Natural killer cell treated with Interleukin-12 subunit alpha and Interleukin-12 subunit beta and Interleukin-15 and Interleukin-18, amount 100 ng/mL, for 72 hours (primary cell): ENCODE measurements at regions not wholly inside any gene's neighbourhood (a gene's known extent, or its start where the extent isn't known, plus 50 kb on each side); places are given as distances from the start of the nearest gene placed in this dataset.
A peak's percentile ranks its signal among the peaks of the same experiment; 100 is the strongest.
"Not testable (repeated sequence)": the region's sequence is repeated elsewhere in the genome, so short reads cannot be mapped to it uniquely, and the experiment has no call there.

Source experiments
- ATAC-seq, 2 donors: fragments of 150-1000 bp; cut with Tn5 transposase in 1 of 2; sonication (Bioruptor Pico), chemical (Tn5 transposase) in 1 of 2; 2 replicates each; pipeline ENCODE4 v1.10.0; 2021
- DNase-seq: peaks from one replicate; pipeline ENCODE4 v3.0.0; 2022; ENCODE audit warnings: low spot score
- H3K27ac Mint-ChIP-seq, 2 donors: 1 replicate in 1 of 2; 2 replicates in 1 of 2; pipeline ENCODE4 v1.8.0; 2022; ENCODE audit warnings: mixed read lengths in 2 of 2, mild to moderate bottlenecking in 1 of 2, moderate library complexity in 1 of 2
- H3K27me3 Mint-ChIP-seq, 2 donors: 1 replicate in 1 of 2; 2 replicates in 1 of 2; pipeline ENCODE4 v1.8.0; 2022; ENCODE audit warnings: mixed read lengths in 2 of 2
- H3K36me3 Mint-ChIP-seq: one replicate; pipeline ENCODE4 v1.8.0; 2022; ENCODE audit warnings: mixed read lengths
- H3K4me1 Mint-ChIP-seq, 2 donors: 1 replicate in 1 of 2; 2 replicates in 1 of 2; pipeline ENCODE4 v1.8.0; 2022; ENCODE audit warnings: low read depth in 2 of 2, mixed read lengths in 2 of 2, mild to moderate bottlenecking in 1 of 2
- H3K4me3 Mint-ChIP-seq: one replicate; pipeline ENCODE4 v1.8.0; 2022; ENCODE audit warnings: mixed read lengths
- H3K9me3 Mint-ChIP-seq: 2 replicates; pipeline ENCODE4 v1.8.0; 2022; ENCODE audit warnings: mixed read lengths

DNA sequence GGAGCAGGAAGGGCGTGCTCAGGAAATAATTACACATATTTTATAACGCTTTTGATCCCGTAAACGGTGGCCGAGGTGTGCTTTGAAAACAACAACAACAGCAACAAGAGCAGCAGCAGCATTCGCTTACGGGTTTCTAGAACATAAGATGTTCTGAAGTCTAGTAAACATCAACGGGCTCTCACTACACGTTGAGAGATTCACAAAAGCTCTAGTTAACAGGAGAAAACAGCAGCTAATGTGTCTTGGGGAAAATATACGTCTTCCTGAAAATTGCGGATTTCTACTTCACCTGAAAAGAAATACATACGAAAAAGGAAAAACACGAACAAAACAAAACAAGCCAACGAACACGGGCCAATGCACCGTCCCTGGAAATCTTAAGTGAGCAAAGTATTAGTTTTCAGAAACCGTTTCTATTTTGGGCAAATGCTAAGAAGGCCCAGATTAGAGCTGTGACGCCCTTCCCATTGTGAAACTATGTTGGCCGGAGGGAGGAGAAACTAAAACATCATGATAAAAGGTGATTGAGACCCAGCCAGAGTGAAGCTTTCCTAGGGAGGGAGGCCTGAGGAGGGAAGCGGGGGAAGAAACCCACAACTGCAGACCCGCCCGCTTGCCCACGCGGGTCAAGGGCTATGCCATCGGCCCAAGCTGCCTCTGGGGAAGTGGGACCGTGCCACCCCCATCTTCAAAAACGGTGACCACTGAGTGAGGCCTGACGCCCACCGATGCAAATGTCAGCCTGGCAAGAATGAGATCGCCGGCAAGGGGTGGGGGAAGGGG, 105.9 kb upstream of the ANKRD30BL start:
- DNase-seq, H3K36me3 Mint-ChIP-seq, H3K9me3 Mint-ChIP-seq, H3K4me1 Mint-ChIP-seq, H3K27ac Mint-ChIP-seq, ATAC-seq, H3K27me3 Mint-ChIP-seq, H3K4me3 Mint-ChIP-seq: not testable (repeated sequence)

DNA sequence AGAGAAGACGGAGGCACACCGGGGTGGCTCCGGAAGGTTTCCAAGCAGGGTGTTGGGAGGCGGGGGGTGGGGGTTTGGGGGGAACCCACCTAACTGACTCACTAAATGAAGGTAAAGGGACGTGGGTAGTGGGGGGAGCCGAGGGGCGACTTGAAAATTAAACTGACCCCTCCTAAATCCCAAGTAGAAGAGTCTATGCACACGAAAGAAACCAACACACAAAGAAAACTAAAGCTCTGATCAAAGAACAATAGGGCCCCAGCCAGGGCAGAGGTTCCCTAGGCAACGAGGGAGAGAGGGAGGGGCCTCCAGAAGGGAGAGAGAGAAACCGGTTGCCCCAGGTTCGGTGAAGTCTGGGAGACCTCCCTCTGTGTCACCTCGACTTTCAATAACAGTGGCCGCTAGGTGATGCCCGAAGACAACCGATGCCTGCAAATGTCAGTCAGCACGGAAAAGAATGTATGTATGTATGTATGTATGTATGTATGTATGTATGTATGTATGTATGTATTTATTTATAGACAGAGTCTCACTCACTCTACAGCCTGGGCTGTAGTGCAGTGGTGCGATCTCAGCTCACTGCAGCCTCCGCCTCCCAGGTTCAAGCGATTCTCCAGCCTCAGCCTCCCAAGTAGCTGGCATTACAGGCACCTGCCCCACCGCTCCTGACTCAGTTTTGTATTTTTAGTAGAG, 106.7 kb upstream of the ANKRD30BL start:
- H3K27me3 Mint-ChIP-seq, ATAC-seq, H3K27ac Mint-ChIP-seq, H3K4me1 Mint-ChIP-seq, H3K36me3 Mint-ChIP-seq, DNase-seq, H3K4me3 Mint-ChIP-seq, H3K9me3 Mint-ChIP-seq: not testable (repeated sequence)

DNA sequence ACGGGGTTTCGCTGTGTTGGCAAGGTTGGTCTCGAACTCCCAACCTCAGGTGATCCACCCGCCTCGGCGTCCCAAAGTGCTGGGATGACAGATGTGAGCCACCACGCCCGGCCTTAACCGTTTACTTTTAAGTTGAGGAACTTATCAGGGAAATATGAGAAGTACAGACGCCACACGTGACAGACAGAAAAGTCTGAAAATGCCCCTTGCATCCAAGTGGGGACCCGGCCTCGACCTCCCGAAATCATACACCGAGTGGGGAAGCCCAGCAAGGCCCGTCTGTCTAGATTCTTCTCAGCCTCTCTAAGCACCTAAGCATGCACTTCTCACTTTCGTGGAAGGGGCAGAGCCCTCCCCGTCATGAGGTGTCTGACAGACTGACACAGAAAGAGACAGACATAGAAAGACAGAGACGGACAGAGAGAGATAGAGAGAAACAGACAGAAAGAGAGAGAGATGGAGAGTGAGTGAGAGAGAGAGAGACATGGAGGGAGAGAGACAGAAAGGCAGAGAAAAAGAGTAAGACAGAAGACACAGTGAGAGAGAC, 107.3 kb upstream of the ANKRD30BL start:
- Mint-ChIP-seq H3K27ac (no peak overlapping the region), H3K36me3 (no peaks in the 10 kb centered on the region), H3K4me1 (no peaks in the 10 kb centered on the region), H3K27me3 (peaks cover 0 to 2% of the 10 kb centered on the region in 2 donors), H3K4me3 (no peak overlapping the region), H3K9me3 (peaks cover under 1% of the 10 kb centered on the region)
- ATAC-seq (no peak), DNase-seq (no peak)

DNA sequence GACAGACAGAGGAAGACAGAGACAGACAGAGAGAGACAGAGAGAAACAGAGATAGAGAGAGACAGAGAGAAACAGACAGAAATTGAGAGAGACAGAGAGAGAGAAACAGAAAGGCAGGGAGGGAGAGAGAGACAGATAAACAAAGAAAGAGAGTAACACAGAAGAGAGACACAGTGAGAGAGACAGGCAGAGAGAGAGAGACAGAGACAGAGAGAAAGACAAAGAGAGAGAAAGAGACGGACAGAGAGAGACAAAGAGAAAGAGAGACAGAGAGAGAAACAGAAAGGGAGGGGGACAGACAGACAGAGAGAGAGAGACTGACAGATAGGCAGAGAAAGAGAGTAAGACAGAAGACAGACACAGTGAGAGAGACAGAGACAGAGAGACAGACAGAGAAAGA, 108.5 kb upstream of the ANKRD30BL start:
- no peaks in the 10 kb centered on the region for H3K4me1 Mint-ChIP-seq
- H3K9me3 Mint-ChIP-seq, result peaks cover 3% of the 10 kb centered on the region
- H3K27me3 Mint-ChIP-seq, result peaks cover 0 to 2% of the 10 kb centered on the region in 2 donors
- DNase-seq (no peak), ATAC-seq (no peak)
- no peaks in the 10 kb centered on the region for H3K36me3 Mint-ChIP-seq
- no peak overlapping the region for H3K4me3 Mint-ChIP-seq
- H3K27ac Mint-ChIP-seq, result no peak overlapping the region

DNA sequence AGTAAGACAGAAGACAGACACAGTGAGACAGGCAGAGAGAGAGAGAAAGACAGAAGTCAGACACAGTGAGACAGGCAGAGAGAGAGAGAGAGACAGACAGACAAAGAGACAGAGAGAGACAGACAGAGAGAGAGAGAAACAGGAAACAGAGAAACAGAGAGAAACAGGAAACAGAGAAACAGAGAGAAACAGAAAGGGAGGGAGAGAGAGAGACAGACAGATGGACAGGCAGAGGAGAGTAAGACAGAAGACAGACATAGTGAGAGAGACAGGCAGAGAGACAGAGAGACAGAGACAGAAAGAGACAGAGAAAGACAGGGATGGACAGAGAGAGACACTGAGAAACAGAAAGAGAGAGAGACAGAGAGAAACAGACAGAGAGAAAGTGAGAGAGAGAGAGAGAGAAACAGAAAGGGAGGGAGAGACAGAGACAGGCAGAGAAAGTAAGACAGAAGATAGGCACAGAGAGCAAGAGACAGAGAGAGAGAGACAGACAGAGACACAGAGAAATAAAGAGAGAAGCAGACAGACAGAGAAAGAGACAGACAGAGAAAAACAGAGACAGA, 109.3 kb upstream of the ANKRD30BL start:
- ATAC-seq, result no peak
- Mint-ChIP-seq H3K27ac (no peak overlapping the region), H3K27me3 (peaks cover 0 to 2% of the 10 kb centered on the region in 2 donors), H3K36me3 (no peaks in the 10 kb centered on the region), H3K4me3 (no peak overlapping the region), H3K9me3 (peaks cover 3% of the 10 kb centered on the region), H3K4me1 (no peaks in the 10 kb centered on the region)
- DNase-seq, result no peak

DNA sequence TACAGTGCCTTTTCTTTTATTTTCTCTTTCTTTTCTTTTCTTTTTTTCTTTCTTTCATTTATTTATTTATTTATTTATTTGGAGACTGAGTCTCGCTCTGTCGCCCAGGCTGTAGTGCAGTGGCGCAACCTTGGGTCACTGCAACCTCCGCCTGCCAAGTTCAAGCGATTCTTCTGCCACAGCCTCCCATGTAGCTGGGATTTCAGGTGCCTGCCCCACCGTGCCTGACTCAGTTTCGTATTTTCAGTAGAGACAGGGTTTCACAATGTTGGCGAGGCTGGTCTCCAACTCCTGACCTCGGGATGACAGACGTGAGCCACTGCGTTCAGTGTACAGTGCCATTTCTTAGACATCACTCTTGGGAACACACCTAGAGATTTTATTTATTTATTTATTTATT, 110.0 kb upstream of the ANKRD30BL start:
- not testable (repeated sequence) for H3K36me3 Mint-ChIP-seq, ATAC-seq, H3K27me3 Mint-ChIP-seq, H3K4me1 Mint-ChIP-seq, H3K27ac Mint-ChIP-seq, DNase-seq, H3K4me3 Mint-ChIP-seq, H3K9me3 Mint-ChIP-seq

DNA sequence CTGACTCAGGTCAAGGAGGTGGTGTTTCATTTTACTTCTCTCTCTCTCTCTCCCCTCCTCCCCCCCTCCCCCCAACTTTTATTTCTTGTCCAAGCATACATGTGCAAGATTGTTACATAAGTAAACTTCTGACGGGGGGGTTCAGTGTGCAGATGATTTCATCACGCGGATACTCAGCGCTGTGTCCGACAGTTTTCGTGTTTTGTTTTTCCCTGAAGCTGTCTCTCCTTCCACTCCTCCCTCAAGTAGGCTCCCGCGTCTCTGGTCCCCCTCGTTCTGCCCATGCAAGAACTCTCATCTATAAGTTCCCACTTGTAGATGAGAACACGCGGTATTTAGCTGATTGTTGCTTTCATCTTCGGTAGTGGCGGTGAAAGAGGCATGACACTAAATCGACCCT, 111.0 kb upstream of the ANKRD30BL start:
- peaks cover 7% of the 10 kb centered on the region for H3K36me3 Mint-ChIP-seq
- no peaks in the 10 kb centered on the region for H3K4me1 Mint-ChIP-seq
- no peak overlapping the region for H3K27ac Mint-ChIP-seq
- no peak for DNase-seq
- H3K4me3 Mint-ChIP-seq, result no peak overlapping the region
- H3K27me3 Mint-ChIP-seq, result peaks cover 0 to 2% of the 10 kb centered on the region in 2 donors
- ATAC-seq, result no peak
- H3K9me3 Mint-ChIP-seq, result peaks cover 8% of the 10 kb centered on the region

DNA sequence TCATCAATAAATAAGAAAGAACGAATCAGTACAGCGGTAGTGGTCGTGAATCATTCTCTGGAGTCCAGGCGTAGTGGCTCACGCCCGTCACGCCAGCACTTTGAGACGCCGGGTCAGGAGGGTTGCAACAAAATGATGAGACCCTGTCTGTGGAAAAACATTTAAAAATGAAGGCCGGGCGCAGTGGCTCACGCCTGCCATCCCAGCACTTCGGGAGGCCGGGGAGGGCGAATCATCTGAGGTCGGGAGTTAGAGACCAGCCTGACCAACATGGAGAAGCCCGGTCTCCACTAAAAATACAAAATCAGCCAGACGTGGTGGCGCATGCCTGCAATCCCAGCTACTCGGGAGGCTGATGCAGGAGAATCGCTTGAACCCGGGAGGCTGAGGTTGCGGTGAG, 111.8 kb upstream of the ANKRD30BL start:
- not testable (repeated sequence) for H3K27me3 Mint-ChIP-seq, ATAC-seq, H3K4me1 Mint-ChIP-seq, H3K4me3 Mint-ChIP-seq, DNase-seq, H3K27ac Mint-ChIP-seq
- Mint-ChIP-seq H3K36me3 (peaks cover 11% of the 10 kb centered on the region), H3K9me3 (peaks cover 11% of the 10 kb centered on the region)

DNA sequence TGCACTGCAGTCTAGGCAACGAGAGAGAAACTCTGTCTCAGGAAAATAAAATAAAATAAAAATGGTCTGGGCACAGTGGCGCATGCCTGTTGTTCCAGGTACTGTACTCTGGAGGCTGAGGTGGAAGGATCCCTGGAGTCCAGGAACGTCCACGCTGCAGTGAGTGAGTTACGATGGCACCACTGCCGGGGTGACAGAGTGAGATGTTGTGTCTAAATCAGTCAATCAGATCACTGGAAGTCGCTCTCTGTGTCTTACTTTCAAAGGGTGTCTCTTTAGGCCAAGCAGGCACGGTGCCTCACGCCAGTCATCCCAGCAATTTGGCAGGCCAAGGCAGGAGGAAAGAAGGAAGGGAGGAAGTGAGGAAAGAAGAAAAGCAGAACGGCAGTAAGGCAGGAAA, 112.2 kb upstream of the ANKRD30BL start:
- Mint-ChIP-seq H3K27me3 (no peaks in the 10 kb centered on the region), H3K36me3 (peaks cover 11% of the 10 kb centered on the region), H3K4me1 (peaks cover 0 to 2% of the 10 kb centered on the region in 2 donors), H3K9me3 (peaks cover 11% of the 10 kb centered on the region), H3K27ac (no peak overlapping the region), H3K4me3 (no peak overlapping the region)
- DNase-seq (no peak), ATAC-seq (no peak)

DNA sequence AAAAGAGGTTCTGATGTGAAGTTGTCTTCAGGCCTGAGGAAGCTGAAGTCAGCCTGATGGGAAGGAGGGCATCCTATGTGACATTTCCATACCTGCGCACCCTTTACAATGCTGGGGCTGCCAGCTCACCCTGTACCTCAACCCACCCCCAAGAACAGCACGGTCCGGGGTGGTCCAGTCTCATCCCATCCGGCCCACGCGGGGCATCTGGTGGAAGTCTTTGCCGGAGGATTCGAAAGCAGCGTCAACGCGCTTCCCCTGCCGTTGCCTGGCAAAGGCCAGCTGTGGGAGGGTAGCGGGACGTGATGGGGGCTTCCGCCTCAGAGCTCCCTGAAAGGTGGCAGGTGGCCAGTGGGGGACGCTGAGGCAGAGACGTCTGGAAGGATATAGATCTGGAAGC, 113.6 kb upstream of the ANKRD30BL start:
- H3K9me3 Mint-ChIP-seq, result peaks cover 11% of the 10 kb centered on the region
- DNase-seq (no peak), ATAC-seq (no peak)
- peaks cover 0 to 2% of the 10 kb centered on the region in 2 donors for H3K4me1 Mint-ChIP-seq
- no peak overlapping the region for H3K4me3 Mint-ChIP-seq
- H3K27me3 Mint-ChIP-seq, result no peaks in the 10 kb centered on the region
- no peak overlapping the region for H3K27ac Mint-ChIP-seq
- peaks cover 11% of the 10 kb centered on the region for H3K36me3 Mint-ChIP-seq

DNA sequence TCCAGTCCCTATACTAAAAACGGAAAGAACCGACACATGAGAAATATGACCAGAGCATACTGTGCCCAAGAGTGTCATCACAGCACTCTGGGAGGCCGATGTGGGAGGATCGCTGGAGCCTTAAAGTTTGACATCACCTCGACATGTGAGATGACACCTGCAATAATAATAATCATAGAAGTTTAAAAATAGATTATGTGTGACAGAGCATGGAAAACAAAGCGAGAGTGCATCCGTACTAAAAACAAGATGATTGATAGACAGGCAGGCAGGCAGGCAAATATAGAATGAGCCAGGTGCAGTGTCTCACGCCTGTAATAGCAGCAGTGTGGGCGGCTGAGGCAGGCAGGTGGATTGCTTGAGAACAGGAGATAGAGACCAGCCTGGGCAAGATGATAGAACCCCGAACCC, 114.8 kb upstream of the ANKRD30BL start:
- ATAC-seq, result no peak
- Mint-ChIP-seq H3K4me1 (peaks cover 0 to 2% of the 10 kb centered on the region in 2 donors), H3K9me3 (peaks cover 13% of the 10 kb centered on the region), H3K36me3 (peaks cover 13% of the 10 kb centered on the region), H3K4me3 (no peak overlapping the region), H3K27ac (no peak overlapping the region), H3K27me3 (no peaks in the 10 kb centered on the region)
- no peak for DNase-seq

DNA sequence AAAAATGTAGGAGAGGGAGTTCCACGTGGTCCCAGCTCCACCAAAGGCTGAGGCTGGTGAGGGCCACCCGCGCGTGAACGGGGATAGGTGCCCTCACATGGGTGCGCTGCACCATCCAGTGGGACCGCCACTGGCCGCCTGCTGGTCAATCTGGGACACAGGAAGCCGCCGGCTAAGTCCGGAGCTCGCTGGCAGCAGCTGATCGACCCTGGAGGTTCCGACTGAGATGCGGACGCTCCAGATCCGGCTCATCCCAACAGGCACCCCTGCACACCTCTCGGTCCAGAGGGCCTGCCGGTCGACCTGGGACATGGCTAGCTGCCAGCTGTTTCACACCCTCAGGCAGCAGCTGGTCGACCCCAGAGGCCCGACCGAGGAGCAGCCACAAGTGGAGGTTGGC, 116.5 kb upstream of the ANKRD30BL start:
- peaks cover 0 to 2% of the 10 kb centered on the region in 2 donors for H3K4me1 Mint-ChIP-seq
- H3K27ac Mint-ChIP-seq, result no peak overlapping the region
- H3K4me3 Mint-ChIP-seq, result no peak overlapping the region
- H3K27me3 Mint-ChIP-seq, result no peaks in the 10 kb centered on the region
- ATAC-seq (no peak), DNase-seq (no peak)
- H3K36me3 Mint-ChIP-seq, result peaks cover 17% of the 10 kb centered on the region
- peaks cover 17% of the 10 kb centered on the region for H3K9me3 Mint-ChIP-seq

DNA sequence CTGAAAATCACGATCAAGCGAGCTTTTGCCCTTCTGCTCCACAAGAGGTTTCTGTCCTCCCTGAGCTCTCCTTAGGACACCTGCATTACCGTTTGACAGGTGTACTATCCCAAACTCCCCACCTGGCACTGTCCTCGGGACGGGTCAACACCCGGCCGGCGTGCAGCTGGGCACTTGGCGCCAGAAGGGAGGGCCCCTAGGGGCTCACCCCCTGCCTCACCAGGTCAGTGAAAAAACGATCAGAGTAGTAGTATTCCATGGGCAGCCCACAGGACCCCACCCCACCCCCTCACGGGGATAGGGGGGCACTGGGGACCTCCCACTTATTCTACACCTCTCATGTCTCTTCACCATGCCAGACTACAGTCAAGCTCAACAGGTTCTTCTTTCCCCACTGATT, 117.6 kb upstream of the ANKRD30BL start:
- H3K4me3 Mint-ChIP-seq, result no peak overlapping the region
- ATAC-seq (peak in 1 of 2 donors; percentile 43), DNase-seq (no peak)
- peaks cover 15% of the 10 kb centered on the region for H3K9me3 Mint-ChIP-seq
- H3K27me3 Mint-ChIP-seq, result no peaks in the 10 kb centered on the region
- peaks cover 0 to 2% of the 10 kb centered on the region in 2 donors for H3K4me1 Mint-ChIP-seq
- H3K36me3 Mint-ChIP-seq, result peaks cover 17% of the 10 kb centered on the region
- no peak overlapping the region for H3K27ac Mint-ChIP-seq
